T-cell (primary cell): ENCODE measurements at regions not wholly inside any gene's neighbourhood (a gene's known extent, or its start where the extent isn't known, plus 50 kb on each side); places are given as distances from the start of the nearest gene placed in this dataset.

Source experiments
- ATAC-seq, 4 experiments: fragments of 200-7000 bp in 3 of 4; fragments of 150-1000 bp in 1 of 4; cut with Tn5 transposase; replicated peaks in 1 of 4; 1 replicate in 3 of 4; 2 replicates in 1 of 4; pipeline ENCODE4 v1.10.0; 2021; ENCODE audit warnings: moderate library complexity in 3 of 4, mild to moderate bottlenecking in 2 of 4, moderate number of reproducible peaks in 1 of 4
- CTCF ChIA-PET, 2 donors: fragments of 300-600 bp; sonication (Branson Sonifier 250); formaldehyde crosslinking; loops; one replicate each; lab custom pipeline; 2022; ENCODE audit warnings: antibody characterized with exemption in 2 of 2; lab: Charles Lee
- POLR2A ChIA-PET, 2 donors: fragments of 300-600 bp; sonication (Branson Sonifier 250); formaldehyde crosslinking; loops; one replicate each; lab custom pipeline; 2022; ENCODE audit warnings: antibody characterized with exemption in 2 of 2; lab: Charles Lee
- DNase-seq, 35 experiments: peaks; one replicate each; pipeline versions ENCODE4 v3.0.0 to v3.0.0-alpha.2; 2013 to 2023
- H3K27ac ChIP-seq: one replicate; pipeline ENCODE4 v1.5.1; 2013; ENCODE audit warnings: low read length
- H3K27me3 ChIP-seq, 2 experiments: replicated peaks in 1 of 2; 1 replicate in 1 of 2; 2 replicates in 1 of 2; pipeline versions ENCODE4 v1.6.1 to v1.7.0; 2013; ENCODE audit warnings: low read length in 1 of 2, mixed read lengths in 1 of 2; ENCODE audit not compliant: control insufficient read depth in 2 of 2, insufficient read depth in 2 of 2; ENCODE audit errors: extremely low read depth in 1 of 2
- H3K36me3 ChIP-seq, 2 donors: 1 replicate in 1 of 2; 2 replicates in 1 of 2; pipeline versions ENCODE4 v1.6.1 to v1.7.0; 2013; ENCODE audit warnings: low read length in 1 of 2; ENCODE audit not compliant: control insufficient read depth in 2 of 2, insufficient read depth in 1 of 2; ENCODE audit errors: extremely low read depth in 1 of 2
- H3K4me1 ChIP-seq, 2 experiments: 1 replicate in 1 of 2; 2 replicates in 1 of 2; pipeline versions ENCODE4 v1.6.1 to v1.7.0; 2013; ENCODE audit warnings: low read length in 2 of 2, mixed read lengths in 1 of 2; ENCODE audit not compliant: insufficient read depth in 2 of 2, control insufficient read depth in 1 of 2; ENCODE audit errors: extremely low read depth in 1 of 2
- H3K4me3 ChIP-seq, 2 donors: 1 replicate in 1 of 2; 2 replicates in 1 of 2; pipeline versions ENCODE4 v1.5.1 to v1.7.0; 2013; ENCODE audit warnings: mild to moderate bottlenecking in 2 of 2, low read length in 1 of 2, moderate library complexity in 1 of 2; ENCODE audit not compliant: control insufficient read depth in 1 of 2; ENCODE audit errors: extremely low read depth in 1 of 2
- H3K9me3 ChIP-seq: 2 replicates; pipeline ENCODE4 v1.7.0; 2013
- H3K27ac Mint-ChIP-seq, 2 donors: one replicate each; pipeline ENCODE4 v1.8.0; 2020 to 2021; ENCODE audit warnings: mild to moderate bottlenecking in 2 of 2, mixed read lengths in 2 of 2
- H3K27me3 Mint-ChIP-seq, 2 donors: one replicate each; pipeline ENCODE4 v1.8.0; 2021 to 2022; ENCODE audit warnings: mixed read lengths in 2 of 2
- H3K36me3 Mint-ChIP-seq: one replicate; pipeline ENCODE4 v1.8.0; 2021; ENCODE audit warnings: mixed read lengths
- H3K4me1 Mint-ChIP-seq, 3 donors: one replicate each; pipeline ENCODE4 v1.8.0; 2020 to 2022; ENCODE audit warnings: mixed read lengths in 3 of 3, mild to moderate bottlenecking in 1 of 3
- H3K4me3 Mint-ChIP-seq, 3 donors: one replicate each; pipeline ENCODE4 v1.8.0; 2020 to 2022; ENCODE audit warnings: mild to moderate bottlenecking in 3 of 3, mixed read lengths in 3 of 3, moderate library complexity in 3 of 3
- H3K9me3 Mint-ChIP-seq, 3 donors: one replicate each; pipeline ENCODE4 v1.8.0; 2020 to 2022; ENCODE audit warnings: mixed read lengths in 3 of 3
- WGBS: methylation state at CpG from one replicate; pipeline ENCODE4 v1.1.5; 2013; ENCODE audit warnings: missing lambda C conversion rate; ENCODE audit not compliant: insufficient coverage; 5-methylcytosine and 5-hydroxymethylcytosine counted together

DNA sequence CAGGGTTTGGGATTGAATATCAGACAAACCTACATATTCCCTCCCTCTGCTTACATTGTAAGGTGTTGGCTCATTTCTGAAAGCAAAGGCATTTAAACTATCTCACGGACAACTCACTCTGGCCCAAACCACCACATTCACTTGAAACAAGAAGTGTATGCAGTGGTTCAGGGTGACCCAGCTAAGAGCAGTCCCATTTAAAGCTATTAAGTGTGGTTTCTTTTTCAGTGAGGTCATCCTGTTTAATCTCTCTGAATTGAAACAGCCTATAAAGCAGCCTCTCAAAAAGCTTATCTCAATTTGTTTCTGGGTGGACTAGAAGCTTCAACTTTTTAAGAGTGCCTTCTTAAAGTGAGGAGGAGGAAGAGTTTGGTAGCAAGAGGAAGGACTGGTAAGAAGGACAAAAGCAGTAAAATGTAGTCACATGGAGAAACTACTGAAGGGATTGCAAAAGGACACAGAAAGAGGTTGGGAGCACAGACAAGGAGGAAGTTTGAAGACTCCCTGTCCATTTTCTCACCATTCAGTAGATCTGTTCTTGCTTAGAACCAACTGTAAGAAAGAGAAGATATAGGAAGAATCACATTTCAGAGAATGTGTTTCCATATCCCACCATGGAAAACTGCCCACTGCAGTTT lies 151.6 kb downstream of the TMCO5A start:
- no peak overlapping the region for H3K27ac Mint-ChIP-seq
- H3K4me1 Mint-ChIP-seq, result peaks cover 5 to 9% (median 6%) of the 10 kb centered on the region in 3 donors

DNA sequence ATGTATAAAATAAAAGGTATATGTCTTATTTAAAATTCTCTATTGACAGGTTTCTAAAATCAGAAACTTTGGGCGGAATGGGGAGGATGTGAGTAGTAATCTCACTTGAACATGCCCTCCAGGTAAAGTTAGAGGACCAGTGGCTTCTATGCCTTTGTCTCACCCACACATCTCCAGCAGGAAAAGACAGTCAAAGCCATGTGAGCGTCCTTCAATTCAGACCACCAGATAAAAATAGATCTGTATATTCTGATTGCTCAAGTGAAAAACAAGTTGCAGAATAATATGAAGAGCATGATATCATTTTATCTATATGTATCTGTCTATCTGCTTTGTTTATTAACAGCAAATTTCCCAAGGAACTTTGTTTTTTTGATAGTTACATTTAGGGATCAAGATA lies 152.2 kb downstream of the TMCO5A start:
- Histone ChIP-seq H3K4me1 (peaks cover 2% of the 10 kb centered on the region in 2 experiments), H3K27me3 (no peaks in the 10 kb centered on the region), H3K4me3 (no peak overlapping the region), H3K27ac (no peak overlapping the region), H3K36me3 (no peaks in the 10 kb centered on the region), H3K9me3 (no peaks in the 10 kb centered on the region)
- ChIA-PET CTCF (no interaction called here), POLR2A (no interaction called here)
- H3K27ac Mint-ChIP-seq, result no peak overlapping the region
- no peaks in the 10 kb centered on the region for H3K36me3 Mint-ChIP-seq
- H3K4me3 Mint-ChIP-seq, result no peak overlapping the region
- H3K27me3 Mint-ChIP-seq, result peaks cover 6 to 26% of the 10 kb centered on the region in 2 donors
- H3K4me1 Mint-ChIP-seq, result peaks cover 5 to 9% (median 6%) of the 10 kb centered on the region in 3 donors
- WGBS, result no CpG with 5 or more reads among the region's 2 CpGs
- H3K9me3 Mint-ChIP-seq, result no peaks in the 10 kb centered on the region
- ATAC-seq, result no peak
- DNase-seq, result no peak

More for the DNA sequence above, 151.6 kb downstream of the TMCO5A start:
- DNase-seq, result no peak
- H3K4me1 ChIP-seq, result peaks cover 2% of the 10 kb centered on the region in 2 experiments
- Mint-ChIP-seq H3K27me3 (peaks cover 6 to 23% of the 10 kb centered on the region in 2 donors), H3K36me3 (no peaks in the 10 kb centered on the region), H3K4me3 (no peak overlapping the region), H3K9me3 (no peaks in the 10 kb centered on the region)
- H3K36me3 ChIP-seq, result no peaks in the 10 kb centered on the region
- ChIA-PET POLR2A (no interaction called here), CTCF (no interaction called here)
- H3K4me3 ChIP-seq, result no peak overlapping the region
- no CpG with 5 or more reads among the region's 1 CpG for WGBS
- no peaks in the 10 kb centered on the region for H3K9me3 ChIP-seq
- ATAC-seq, result no peak
- H3K27ac ChIP-seq, result no peak overlapping the region
- H3K27me3 ChIP-seq, result no peaks in the 10 kb centered on the region

DNA sequence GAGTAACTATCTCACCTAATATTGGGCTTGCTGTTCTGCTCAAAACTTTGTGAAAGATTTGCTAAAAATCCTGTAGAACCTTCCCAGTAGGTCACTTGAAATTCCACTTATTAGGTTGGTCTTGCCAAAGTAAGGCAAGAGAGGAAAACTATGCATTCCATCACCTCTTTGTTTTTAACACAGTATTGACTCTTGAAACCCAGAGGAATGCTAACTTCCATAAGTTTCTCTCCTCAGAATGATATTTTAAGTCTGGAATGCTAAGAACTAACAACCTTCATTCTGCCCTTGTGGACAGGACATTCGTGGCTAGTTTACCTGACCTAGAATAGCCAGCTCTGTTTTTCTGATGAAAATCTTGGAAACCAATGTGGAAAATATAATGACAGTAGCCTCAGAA lies 154.5 kb downstream of the TMCO5A start:
- CTCF ChIA-PET, result no interaction called here
- H3K4me3 Mint-ChIP-seq, result no peak overlapping the region
- no peaks in the 10 kb centered on the region for H3K36me3 ChIP-seq
- H3K27ac Mint-ChIP-seq, result no peak overlapping the region
- POLR2A ChIA-PET, result no interaction called here
- no peaks in the 10 kb centered on the region for H3K9me3 ChIP-seq
- DNase-seq (no peak), ATAC-seq (no peak)
- no peak overlapping the region for H3K27ac ChIP-seq
- no peak overlapping the region for H3K4me3 ChIP-seq
- H3K36me3 Mint-ChIP-seq, result no peaks in the 10 kb centered on the region
- H3K27me3 ChIP-seq, result no peaks in the 10 kb centered on the region
- no peaks in the 10 kb centered on the region for H3K9me3 Mint-ChIP-seq
- peaks cover 5 to 9% (median 6%) of the 10 kb centered on the region in 3 donors for H3K4me1 Mint-ChIP-seq
- WGBS, result no CpG with 5 or more reads among the region's 1 CpG
- H3K27me3 Mint-ChIP-seq, result peaks cover 8 to 19% of the 10 kb centered on the region in 2 donors
- peaks cover 2% of the 10 kb centered on the region in 2 experiments for H3K4me1 ChIP-seq

DNA sequence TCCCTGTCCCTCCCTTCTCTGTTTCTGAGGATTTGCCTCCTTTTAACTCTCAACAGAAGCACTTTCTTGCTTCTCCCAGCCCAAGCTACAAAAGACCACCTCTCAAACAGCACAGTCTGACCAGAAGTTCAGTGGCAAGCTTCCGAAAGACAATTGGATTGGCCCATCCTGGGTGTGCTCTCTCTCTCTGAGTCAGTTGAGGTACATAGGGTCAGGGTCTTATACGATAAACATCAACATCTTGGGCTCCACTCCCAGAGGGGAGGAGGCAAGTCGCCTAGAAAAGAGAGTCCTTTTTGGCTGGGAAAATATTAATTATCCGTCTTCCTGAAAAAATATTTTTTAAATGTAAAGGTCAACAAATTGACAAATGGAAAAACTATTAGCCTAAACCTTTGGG lies 155.8 kb downstream of the TMCO5A start:
- no peak overlapping the region for H3K27ac Mint-ChIP-seq

DNA sequence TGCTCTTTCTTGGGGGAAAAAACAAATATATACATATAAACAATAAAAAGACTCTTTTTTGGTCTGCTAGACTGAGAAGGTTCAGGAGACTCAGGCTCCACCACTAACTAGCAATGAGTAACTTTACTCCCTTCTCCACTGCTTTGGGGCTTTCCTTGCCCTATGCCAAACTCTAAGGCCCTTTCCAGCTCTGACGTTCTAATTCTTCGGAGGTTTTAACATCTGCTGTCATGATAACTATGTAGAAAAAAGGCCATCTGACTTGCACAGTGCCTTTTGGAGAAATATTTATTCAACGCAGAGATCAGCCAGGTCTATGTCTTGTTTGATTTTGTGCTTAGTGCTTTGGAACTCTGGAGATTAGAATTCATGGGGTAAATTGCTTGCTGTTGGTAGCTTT lies 156.2 kb downstream of the TMCO5A start:
- H3K4me1 Mint-ChIP-seq, result peaks cover 0 to under 1% (median 0%) of the 10 kb centered on the region in 3 donors
- ATAC-seq (no peak), DNase-seq (no peak)
- no peaks in the 10 kb centered on the region for H3K36me3 Mint-ChIP-seq
- H3K4me3 Mint-ChIP-seq, result no peak overlapping the region
- Histone ChIP-seq H3K27ac (no peak overlapping the region), H3K4me1 (no peaks in the 10 kb centered on the region), H3K9me3 (no peaks in the 10 kb centered on the region), H3K36me3 (no peaks in the 10 kb centered on the region), H3K27me3 (no peaks in the 10 kb centered on the region), H3K4me3 (no peak overlapping the region)
- WGBS, result 100% methylated on average over 1 of the region's 3 CpGs
- H3K27ac Mint-ChIP-seq, result no peak overlapping the region
- peaks cover 8 to 19% of the 10 kb centered on the region in 2 donors for H3K27me3 Mint-ChIP-seq
- H3K9me3 Mint-ChIP-seq, result peaks cover 0 to under 1% (median 0%) of the 10 kb centered on the region in 3 donors
- ChIA-PET CTCF (no interaction called here), POLR2A (no interaction called here)

More for the DNA sequence above, 155.8 kb downstream of the TMCO5A start:
- no peak overlapping the region for H3K4me3 Mint-ChIP-seq
- H3K9me3 Mint-ChIP-seq, result no peaks in the 10 kb centered on the region
- CTCF ChIA-PET, result no interaction called here
- H3K4me1 ChIP-seq, result no peaks in the 10 kb centered on the region
- peaks cover 8 to 19% of the 10 kb centered on the region in 2 donors for H3K27me3 Mint-ChIP-seq
- no peak for DNase-seq
- H3K9me3 ChIP-seq, result no peaks in the 10 kb centered on the region
- H3K4me1 Mint-ChIP-seq, result peaks cover under 1 to 3% (median 1%) of the 10 kb centered on the region in 3 donors
- H3K27me3 ChIP-seq, result no peaks in the 10 kb centered on the region
- POLR2A ChIA-PET, result no interaction called here
- 93% methylated on average over 2 of the region's 4 CpGs for WGBS
- no peak overlapping the region for H3K27ac ChIP-seq
- no peaks in the 10 kb centered on the region for H3K36me3 ChIP-seq
- no peak for ATAC-seq
- H3K36me3 Mint-ChIP-seq, result no peaks in the 10 kb centered on the region
- H3K4me3 ChIP-seq, result no peak overlapping the region

DNA sequence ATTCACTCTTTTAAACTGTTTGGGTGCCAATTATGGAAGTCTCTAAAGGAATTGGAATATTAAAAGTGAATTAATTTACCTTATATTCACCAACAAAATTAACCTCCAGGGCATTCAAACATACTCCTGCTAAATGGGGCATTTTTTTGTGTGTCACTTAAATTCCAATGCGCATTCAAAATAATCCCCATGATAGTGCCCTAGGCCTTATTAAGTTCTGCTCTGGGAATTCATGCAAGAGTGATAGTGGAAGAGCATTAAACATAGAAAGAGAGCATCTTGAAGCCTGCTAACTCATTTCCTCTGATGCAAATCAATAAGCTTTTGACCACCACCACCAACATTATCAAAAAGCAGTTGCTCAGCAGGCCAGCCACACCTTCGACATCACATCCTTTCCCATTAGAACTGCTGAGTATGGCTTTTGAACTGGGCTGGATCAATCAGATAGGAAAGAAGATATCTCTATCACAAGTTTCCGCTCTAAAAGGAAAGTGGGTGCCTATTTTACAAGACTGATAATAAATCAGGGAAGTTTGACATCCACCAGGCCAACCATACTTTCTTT lies 156.7 kb downstream of the TMCO5A start:
- ChIA-PET CTCF (no interaction called here), POLR2A (no interaction called here)
- peaks cover 8 to 16% of the 10 kb centered on the region in 2 donors for H3K27me3 Mint-ChIP-seq

More for the DNA sequence above, 156.7 kb downstream of the TMCO5A start:
- Mint-ChIP-seq H3K9me3 (peaks cover 0 to 3% (median 0%) of the 10 kb centered on the region in 3 donors), H3K27ac (no peak overlapping the region), H3K36me3 (no peaks in the 10 kb centered on the region), H3K4me3 (no peak overlapping the region), H3K4me1 (no peaks in the 10 kb centered on the region)
- Histone ChIP-seq H3K9me3 (no peaks in the 10 kb centered on the region), H3K27me3 (no peaks in the 10 kb centered on the region), H3K4me1 (no peaks in the 10 kb centered on the region), H3K36me3 (no peaks in the 10 kb centered on the region), H3K27ac (no peak overlapping the region), H3K4me3 (no peak overlapping the region)
- ATAC-seq (no peak), DNase-seq (no peak)
- no CpG with 5 or more reads among the region's 3 CpGs for WGBS
